Lower leg skin (tissue), 4 donors: ENCODE measurements at regions not wholly inside any gene's neighbourhood (a gene's known extent, or its start where the extent isn't known, plus 50 kb on each side); places are given as distances from the start of the nearest gene placed in this dataset.

ENCODE experiments used
- DNase-seq, 2 donors: peaks; one replicate each; pipeline ENCODE4 v3.0.0-alpha.2; 2019; ENCODE audit warnings: low spot score in 2 of 2
- H3K4me3 ChIP-seq: fragments of 200-600 bp; sonication (generic); 2 replicates; pipeline ENCODE4 v1.5.1; 2017; ENCODE audit warnings: mild to moderate bottlenecking, low read depth; ENCODE audit not compliant: poor library complexity, severe bottlenecking
- POLR2A ChIP-seq, 2 donors: fragments of 450-650 bp; IDR thresholded peaks; one replicate each; pipeline ENCODE4 v1.6.1; 2016 to 2017; ENCODE audit warnings: antibody characterized with exemption in 2 of 2, mild to moderate bottlenecking in 1 of 2, moderate library complexity in 1 of 2
- WGBS, 2 donors: methylation state at CpG; one replicate each; pipeline ENCODE4 v1.1.5; 2018; 5-methylcytosine and 5-hydroxymethylcytosine counted together
- intact Hi-C: fragments of 100-400 bp; cut with DNase I; formaldehyde crosslinking; loops from one replicate; pipeline ENCODE4 v1.15.0; 2023; ENCODE audit warnings: low total_unique reads
- TF ChIP-seq, protein P1 (sequence below), 3 donors: fragments of 450-650 bp; IDR thresholded peaks; one replicate each; pipeline ENCODE4 v1.5.1; 2016; ENCODE audit warnings: antibody characterized with exemption in 3 of 3, mild to moderate bottlenecking in 3 of 3, moderate library complexity in 2 of 3

GRCh38 chr12:46465307-46465706, 92.7 kb upstream of the SLC38A2 start:
- TF ChIP-seq, protein P1, sequence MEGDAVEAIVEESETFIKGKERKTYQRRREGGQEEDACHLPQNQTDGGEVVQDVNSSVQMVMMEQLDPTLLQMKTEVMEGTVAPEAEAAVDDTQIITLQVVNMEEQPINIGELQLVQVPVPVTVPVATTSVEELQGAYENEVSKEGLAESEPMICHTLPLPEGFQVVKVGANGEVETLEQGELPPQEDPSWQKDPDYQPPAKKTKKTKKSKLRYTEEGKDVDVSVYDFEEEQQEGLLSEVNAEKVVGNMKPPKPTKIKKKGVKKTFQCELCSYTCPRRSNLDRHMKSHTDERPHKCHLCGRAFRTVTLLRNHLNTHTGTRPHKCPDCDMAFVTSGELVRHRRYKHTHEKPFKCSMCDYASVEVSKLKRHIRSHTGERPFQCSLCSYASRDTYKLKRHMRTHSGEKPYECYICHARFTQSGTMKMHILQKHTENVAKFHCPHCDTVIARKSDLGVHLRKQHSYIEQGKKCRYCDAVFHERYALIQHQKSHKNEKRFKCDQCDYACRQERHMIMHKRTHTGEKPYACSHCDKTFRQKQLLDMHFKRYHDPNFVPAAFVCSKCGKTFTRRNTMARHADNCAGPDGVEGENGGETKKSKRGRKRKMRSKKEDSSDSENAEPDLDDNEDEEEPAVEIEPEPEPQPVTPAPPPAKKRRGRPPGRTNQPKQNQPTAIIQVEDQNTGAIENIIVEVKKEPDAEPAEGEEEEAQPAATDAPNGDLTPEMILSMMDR (IDR thresholded peaks at IDR 0.05) = no peak
- no peak for TF ChIP-seq POLR2A (IDR thresholded peaks at IDR 0.05)
- DNase-seq = no peak
- no peak overlapping the region for H3K4me3 ChIP-seq
- intact Hi-C loops = no loop called here

GRCh38 chr12:46464863-46465262, 92.3 kb upstream of the SLC38A2 start:
- no peak overlapping the region for H3K4me3 ChIP-seq
- no peak for DNase-seq
- intact Hi-C loops = no loop called here
- WGBS, 2 donors = 97 to 98% methylated on average over 3 of the region's 3 CpGs
- TF ChIP-seq POLR2A (IDR thresholded peaks at IDR 0.05) = no peak
- TF ChIP-seq, protein P1 (IDR thresholded peaks at IDR 0.05) = no peak

DNA sequence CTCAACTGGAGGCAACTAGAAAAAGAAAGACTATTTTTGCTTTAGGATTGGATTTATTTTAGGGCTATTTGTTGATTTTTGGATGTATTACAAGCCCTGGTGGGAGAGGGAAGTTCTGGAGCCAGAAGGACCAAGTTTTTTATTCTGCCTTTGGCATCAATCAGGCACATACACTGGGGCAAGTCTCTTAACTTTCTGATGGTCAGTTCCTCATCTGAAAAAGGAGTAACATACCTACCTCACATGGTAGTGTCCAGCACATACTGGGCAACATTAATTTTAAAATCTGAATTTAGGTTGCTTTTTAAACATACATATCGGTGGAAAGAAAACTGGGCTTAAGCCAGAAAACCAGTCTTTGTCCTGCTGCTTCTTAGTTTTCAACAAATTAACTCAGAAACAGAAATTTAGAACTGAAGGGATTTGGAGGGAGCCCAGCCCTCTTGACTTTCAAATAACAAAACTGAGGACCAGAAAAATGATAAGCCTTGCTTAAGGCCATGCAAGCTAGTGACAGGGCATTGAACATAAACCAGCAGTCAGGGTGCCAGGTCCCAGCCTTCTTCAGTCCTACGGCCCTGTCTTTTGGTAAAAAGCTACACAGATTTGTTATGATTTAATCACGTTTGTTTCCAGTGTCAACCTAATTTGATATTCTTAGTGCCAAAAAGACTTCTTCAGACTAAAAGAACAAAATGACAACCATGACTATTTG, 90.2 kb upstream of the SLC38A2 start:
- intact Hi-C loops = no loop called here
- DNase-seq = no peak
- no peak for TF ChIP-seq POLR2A (IDR thresholded peaks at IDR 0.05)
- TF ChIP-seq, protein P1 (IDR thresholded peaks at IDR 0.05) = no peak
- 26 to 41% methylated on average over 3 of the region's 3 CpGs for WGBS, 2 donors
- H3K4me3 ChIP-seq = no peak overlapping the region

- no peak overlapping the region for H3K4me3 ChIP-seq
- 33 to 38% methylated on average over 4 of the region's 4 CpGs for WGBS, 2 donors
- TF ChIP-seq, protein P1 (IDR thresholded peaks at IDR 0.05) = no peak
- no peak for TF ChIP-seq POLR2A (IDR thresholded peaks at IDR 0.05)
- intact Hi-C loops = no loop called here
- DNase-seq = no peak
Observed at GRCh38 chr12:46461907-46462640, 89.5 kb upstream of the SLC38A2 start.

GRCh38 chr12:46461459-46461858, 88.9 kb upstream of the SLC38A2 start:
- no peak for TF ChIP-seq POLR2A (IDR thresholded peaks at IDR 0.05)
- TF ChIP-seq, protein P1 (IDR thresholded peaks at IDR 0.05) = no peak
- DNase-seq = no peak
- intact Hi-C loops = no loop called here
- WGBS, 2 donors = 49 to 56% methylated on average over 5 of the region's 5 CpGs
- H3K4me3 ChIP-seq = no peak overlapping the region
